ENCODE measurements at regions not wholly inside any gene's neighbourhood (a gene's known extent, or its start where the extent isn't known, plus 50 kb on each side); places are given as distances from the start of the nearest gene placed in this dataset.

- no peak for DNase-seq (ENCODE audit: low read depth in 2 of 3, low spot score in 2 of 3)
Observed at GRCh38 chr5:163619273-163619934, 114.0 kb downstream of the MAT2B start.

DNA sequence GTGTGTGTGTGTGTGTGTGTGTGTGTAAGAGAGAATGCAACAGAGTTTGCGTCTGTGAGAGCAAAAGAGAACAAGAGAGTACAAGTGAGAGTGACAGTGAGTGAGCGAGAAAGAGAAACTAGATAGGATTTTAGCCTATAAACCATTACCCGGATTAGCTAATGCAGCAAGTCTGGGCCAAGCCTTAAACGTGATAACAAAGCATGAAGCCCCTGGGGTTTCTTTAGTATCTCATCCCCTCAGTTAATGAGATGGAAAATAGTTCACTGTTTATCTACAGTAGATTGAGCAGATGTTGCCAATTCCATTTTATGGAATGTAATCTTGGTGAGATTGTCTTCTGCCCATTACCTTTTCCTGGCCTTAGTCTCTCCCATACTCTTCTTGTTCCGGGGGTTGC lies 114.5 kb downstream of the MAT2B start:
- no peak for DNase-seq (ENCODE audit: low read depth in 2 of 3, low spot score in 2 of 3)

GRCh38 chr5:163622799-163623198 lies 117.4 kb downstream of the MAT2B start:
- DNase-seq (ENCODE audit: low read depth in 2 of 3, low spot score in 2 of 3): no peak

DNA sequence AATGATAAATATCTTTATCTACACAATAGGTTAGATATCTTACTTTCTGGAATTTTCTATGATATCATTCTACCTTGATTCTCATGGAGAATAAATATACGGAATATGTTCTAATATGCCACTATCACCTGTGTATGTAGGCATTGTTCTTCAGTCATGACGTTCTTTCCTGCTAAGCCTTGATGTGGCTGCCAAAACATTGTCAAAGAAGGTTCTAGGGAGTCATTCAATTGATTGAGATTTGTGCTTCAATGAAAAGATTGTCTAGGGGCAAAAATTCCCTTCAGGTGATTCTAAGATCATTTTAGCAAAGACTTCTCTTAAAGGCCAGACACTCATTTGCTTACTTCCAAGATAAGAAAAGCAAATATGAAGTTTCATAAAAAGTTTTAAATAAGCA lies 118.1 kb downstream of the MAT2B start:
- no peak for DNase-seq (ENCODE audit: low read depth in 2 of 3, low spot score in 2 of 3)

- no peak for DNase-seq (ENCODE audit: low read depth in 2 of 3, low spot score in 2 of 3)
Observed at GRCh38 chr5:163623986-163624385, 118.6 kb downstream of the MAT2B start.

DNA sequence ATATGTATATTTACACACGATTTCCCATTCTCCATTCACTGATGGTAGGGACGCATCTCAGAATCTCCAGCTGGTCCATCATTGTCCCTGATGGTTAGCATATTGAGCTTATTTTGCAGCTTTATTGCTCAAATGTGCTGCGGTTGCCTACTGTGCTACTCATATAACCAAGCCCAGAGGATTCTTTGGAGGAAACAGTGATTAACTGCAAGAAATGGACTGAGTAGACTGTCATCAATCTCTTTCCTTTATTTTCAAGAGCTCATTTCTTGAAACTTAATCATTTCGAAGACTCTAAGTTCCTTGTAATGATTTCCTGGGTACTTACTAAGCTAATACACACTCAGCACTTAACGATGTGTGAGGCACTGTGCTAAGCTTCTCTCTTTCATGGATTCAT lies 119.0 kb downstream of the MAT2B start:
- DNase-seq (ENCODE audit: low read depth in 2 of 3, low spot score in 2 of 3): no peak

DNA sequence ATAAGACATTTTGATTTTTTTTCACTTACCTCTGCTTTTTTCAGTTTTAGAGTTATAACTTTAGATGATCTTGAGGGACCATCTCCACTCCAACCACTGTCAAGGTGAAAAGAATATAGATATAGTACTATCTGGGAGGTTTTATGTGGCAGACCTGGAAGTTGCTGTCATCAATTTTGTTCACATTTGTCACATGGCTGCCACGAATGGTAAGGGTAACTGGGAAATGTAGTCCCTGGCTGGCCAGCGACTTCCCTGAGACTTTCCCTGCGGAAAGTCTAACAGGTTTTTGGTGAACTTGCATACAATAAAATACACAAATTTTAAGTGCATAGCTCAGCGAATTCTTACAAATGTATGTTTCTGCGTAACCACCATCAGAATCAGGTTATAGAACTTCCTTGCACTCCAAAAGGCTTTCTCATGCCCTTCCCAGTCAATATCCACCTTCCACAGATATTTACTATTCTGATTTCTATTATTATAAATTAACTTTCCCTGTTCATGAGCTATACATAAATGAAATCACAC lies 121.5 kb downstream of the MAT2B start:
- DNase-seq (ENCODE audit: low read depth in 2 of 3, low spot score in 2 of 3): no peak

DNA sequence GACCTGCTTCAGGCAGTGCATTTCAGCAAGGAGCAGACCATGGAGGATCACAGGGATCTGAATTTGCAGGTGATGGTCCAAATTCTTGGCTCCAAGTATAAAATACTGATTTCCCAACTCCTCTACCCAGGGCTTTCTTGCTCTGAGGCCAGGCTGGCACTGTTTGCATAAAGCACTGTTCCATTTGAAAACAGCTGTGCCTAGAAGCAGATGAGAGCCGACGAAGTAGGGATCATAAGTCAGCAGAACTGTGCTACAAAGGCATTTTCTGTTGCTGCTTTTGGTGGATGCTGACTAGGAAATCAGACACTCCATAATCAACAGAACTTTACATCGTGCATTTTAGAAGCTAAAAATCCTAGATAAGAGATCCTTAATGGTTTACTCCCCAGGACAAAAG lies 126.4 kb downstream of the MAT2B start:
- DNase-seq (ENCODE audit: low read depth in 2 of 3, low spot score in 2 of 3): no peak

DNA sequence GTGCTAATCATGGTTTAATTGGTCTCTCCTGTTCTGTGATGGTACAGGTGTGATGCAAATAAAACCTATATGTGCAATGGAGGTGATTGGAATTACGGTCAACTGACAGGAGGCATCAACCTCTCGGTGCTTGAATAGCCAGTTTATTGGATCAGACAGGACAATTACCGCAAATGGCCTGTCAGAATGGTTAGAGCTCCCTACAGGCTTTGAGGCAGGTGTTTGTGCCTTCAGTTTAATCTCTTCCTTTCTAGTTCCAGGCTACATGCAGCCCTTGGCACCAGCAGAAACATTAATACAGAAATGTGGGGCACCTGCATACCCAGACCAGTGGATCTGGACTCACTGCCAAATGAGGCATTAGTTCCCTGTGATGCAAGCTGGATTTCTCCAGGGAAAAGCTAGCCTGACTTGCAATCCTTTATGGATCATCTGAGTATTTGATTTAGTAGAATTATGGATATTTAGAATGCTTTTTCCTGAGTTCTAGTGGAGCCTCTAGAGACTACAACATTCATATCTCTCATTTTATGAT lies 128.6 kb downstream of the MAT2B start:
- DNase-seq (ENCODE audit: low read depth in 2 of 3, low spot score in 2 of 3): no peak

DNA sequence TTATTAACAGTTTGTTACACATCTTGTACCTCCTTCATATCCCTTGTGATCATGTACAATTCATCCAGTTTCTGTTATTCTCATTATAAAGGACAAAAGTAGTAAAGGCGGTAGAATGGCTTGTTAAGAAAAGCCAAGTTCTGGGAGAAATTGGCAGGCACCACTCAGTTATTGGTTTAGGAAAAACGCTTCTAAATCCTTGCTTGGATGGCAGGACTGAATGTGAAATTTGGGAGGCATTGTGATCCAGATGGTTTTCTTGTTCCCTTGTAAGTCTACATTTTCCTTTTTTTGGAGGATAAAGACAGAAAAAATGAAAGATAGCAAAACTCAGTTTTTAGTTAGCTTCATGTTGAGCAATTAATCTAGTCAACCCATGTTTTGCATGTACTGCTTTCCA lies 130.2 kb downstream of the MAT2B start:
- DNase-seq (ENCODE audit: low read depth in 2 of 3, low spot score in 2 of 3): no peak

DNA sequence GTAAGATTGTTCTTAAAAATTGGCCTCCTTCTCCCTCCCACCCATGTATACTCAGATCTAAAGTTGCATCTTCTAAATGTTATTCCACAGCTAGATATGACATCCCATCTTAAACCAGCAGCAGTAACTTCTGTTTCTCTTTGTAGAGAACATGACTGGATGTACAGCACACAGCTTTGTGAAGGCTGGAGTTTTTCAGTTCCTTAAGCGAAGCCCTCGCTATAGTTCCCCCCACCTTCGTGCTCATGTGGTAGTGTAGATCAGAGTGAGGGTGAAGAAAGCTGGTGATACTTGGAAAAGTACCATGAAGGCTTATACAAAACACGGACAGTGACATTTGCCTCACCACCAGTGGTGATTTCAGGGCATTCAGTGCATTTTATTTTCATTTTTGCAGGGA lies 137.5 kb downstream of the MAT2B start:
- no peak for DNase-seq (ENCODE audit: low read depth in 2 of 3, low spot score in 2 of 3)

DNA sequence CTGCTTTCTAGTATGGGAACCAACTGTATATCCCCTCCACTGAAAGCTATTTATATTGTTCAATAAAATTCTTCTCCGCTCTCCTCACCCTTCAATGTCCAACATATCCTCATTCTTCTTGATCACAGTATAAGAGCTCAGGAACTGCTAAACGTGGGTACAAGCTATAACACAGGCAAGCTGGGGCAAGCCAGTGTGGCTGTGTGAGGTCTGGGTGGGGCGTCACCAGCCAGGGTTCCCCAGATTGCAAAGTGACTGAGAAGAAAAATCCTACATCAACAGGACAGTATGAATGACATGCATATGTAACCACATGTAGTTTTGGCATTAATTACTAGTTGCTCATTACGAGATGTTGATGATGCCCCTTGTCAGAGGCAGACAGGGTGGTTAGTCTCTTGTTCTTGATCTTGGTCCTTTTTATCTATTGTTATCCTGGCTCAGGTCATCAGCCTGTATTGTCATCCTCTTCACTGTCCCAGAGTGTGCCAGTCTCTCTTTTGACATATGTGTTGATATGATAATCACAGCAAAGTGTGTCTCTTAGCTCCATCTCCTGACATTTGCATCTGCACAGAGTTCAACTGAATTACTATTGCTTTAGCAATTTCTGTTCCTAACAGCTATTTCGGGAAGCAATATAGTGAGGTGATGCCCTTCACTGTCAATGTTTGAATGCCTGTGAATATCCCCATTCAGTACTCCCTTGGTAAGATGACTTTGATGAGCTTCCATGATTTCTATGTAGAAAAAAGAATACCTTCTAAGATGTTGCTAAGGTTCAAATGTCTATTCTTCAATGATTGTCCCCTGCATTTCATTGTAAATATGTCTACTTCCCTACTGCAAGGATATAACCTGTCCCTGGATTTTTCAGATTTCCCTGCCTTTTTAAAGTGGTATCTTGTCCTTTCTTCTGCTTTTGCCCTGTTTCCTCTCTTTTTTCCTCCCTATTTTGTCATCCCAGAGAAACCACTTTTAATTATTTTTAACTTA lies 140.3 kb downstream of the MAT2B start:
- DNase-seq (ENCODE audit: low read depth in 2 of 3, low spot score in 2 of 3): no peak

DNA sequence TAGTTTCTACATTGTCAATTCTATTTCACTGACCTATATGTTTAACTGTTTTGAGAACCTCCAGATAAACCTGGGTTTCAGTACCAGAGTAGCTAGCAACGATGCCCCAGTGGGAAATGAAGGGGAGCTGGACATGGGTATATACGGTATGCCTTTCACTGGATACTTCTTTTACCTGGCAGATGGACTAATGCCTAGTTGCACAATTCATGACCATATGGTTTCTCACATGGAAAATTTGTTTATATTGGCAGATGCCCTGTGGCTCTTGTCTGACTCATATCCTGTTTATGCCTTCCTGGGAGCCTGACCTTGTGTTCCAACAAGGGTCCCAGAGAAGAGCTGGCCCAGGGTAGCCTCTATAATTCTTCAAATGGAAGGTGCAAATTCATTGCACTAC lies 144.1 kb downstream of the MAT2B start:
- no peak for DNase-seq (ENCODE audit: low read depth in 2 of 3, low spot score in 2 of 3)

- no peak for DNase-seq (ENCODE audit: low read depth in 2 of 3, low spot score in 2 of 3)
Observed at GRCh38 chr5:163653526-163653925, 148.1 kb downstream of the MAT2B start.

DNA sequence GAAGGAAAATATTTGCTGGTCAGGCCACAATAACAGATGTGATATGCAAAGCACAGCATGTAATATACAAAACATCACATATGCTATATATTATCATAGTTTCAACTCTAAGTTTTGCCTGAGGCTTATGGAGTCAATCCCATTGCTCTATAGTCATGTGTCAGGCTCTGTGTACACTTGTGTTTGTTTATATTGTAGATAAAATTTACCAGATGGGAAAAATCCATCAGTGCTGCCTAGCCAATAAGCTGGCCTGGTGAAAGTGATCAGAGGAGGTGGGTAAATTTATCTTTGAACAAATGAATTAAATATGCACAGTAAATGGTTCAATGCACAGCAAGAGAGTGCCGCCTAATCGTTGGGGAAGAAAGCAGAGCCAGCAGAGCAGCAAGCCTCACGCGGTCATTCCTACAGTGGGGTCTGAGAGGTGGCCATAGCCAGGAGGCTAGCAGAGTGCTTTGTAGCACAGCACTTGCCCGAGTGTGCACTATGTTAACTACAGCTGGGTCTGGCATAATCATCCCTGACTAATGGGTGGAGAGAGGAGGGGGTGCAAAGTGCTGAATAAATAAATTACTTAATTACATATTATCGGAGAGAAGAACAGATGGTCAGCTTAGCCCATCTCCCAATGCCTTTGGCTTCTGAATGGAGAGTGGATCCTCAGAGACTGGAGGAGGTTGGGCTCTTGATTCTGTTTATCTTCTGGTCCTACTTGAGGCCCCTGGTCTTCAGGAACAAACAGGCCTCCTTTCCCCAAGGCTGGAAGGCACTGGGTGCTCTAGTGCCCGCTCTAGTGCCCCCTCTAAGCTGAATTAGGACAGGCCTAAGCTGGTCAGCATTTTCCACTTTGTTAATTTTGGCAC lies 153.5 kb downstream of the MAT2B start:
- DNase-seq (ENCODE audit: low read depth in 2 of 3, low spot score in 2 of 3): no peak

DNA sequence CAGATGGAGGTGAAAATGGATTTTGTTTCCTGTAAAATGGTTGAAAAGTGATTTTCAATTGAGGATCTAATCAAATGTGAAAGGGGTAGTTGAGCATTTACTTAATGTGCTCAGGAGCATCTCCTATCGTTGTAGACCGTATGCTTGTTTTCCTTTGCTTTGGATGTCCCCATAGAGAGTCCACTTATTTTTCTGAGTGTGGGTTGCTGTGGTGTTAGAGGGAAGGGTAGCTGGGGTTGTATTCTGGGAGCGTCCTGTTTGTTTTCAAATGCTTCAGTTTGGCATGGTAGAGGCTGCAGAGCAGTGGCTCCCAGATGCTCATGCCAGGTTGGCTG lies 154.1 kb downstream of the MAT2B start:
- no peak for DNase-seq (ENCODE audit: low read depth in 2 of 3, low spot score in 2 of 3)

DNA sequence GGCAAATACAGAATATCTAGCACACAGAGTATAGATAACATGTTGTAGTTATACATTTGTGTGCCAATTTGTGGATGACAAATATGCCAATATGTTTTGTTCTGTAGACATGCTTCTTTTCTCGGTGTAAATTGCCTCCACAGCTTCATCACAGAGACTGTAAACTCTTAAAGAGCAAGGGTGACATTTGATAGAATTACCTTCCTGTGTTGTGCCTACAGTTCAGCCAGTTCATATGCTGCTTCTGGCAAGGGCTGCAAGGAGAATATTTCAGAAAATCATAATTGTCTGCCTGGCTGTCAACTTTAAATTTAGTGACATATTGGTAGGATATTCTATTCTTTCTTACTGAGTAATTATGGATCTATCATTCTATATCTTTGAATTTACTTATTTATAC lies 155.1 kb downstream of the MAT2B start:
- DNase-seq (ENCODE audit: low read depth in 2 of 3, low spot score in 2 of 3): no peak

- no peak for DNase-seq (ENCODE audit: low read depth in 2 of 3, low spot score in 2 of 3)
Observed at GRCh38 chr5:163661360-163661759, 155.9 kb downstream of the MAT2B start.

DNA sequence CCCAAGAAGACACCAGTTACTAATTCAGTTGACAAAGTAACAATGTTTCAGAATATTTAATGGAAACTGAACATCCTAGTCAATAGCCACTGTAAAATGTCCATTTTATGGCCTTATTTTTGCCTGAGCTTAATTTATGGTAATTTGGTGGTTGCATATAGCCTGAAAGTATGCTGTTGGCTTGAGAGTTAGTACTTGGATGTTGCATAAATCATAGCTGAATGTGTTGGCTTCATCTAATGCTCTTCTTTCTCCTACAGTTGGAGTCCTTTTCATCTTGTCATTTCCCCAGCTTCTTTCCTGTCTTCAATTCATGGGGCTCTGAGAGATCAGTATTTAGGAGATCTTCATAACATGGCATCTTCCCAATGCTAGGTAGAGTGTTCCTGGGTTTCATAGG lies 164.6 kb downstream of the MAT2B start:
- no peak for DNase-seq (ENCODE audit: low read depth in 2 of 3, low spot score in 2 of 3)

DNA sequence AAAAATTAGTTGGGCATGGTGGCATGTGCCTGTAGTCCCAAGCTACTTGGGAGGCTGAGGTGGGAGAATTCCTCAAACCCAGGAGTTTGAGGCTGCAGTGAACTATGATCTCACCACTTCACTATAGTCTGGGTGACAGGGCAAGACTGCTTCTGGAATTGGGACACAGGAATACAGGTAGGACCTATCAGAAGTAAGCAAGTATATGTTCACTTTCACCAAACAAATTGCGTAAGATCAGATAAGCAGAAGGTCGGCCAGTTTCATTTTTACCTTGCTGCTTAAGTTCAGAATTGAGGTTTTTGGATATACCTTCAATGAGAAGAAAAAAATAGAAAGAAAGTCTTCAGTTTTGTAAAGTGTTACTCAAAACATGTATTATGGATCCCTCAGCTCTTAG lies 171.7 kb downstream of the MAT2B start:
- no peak for DNase-seq (ENCODE audit: low read depth in 2 of 3, low spot score in 2 of 3)

DNA sequence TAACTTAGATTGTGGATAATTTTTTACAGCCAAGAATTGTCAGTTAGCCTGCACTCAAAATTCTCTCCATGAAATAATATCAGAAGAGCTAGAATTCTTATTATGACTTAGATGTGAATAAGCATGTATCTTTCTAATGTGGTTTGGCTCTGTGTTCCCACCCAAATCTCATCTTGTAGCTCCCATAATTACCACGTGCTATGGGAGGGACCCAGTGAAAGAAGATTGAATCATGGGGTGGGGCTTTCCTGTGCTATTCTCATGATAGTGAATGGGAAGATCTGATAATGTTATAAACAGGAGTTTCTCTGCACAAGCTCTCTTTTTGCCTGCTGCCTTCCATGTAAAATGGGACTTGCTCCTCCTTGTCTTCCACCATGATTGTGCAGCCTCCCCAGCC lies 176.8 kb downstream of the MAT2B start:
- no peak for DNase-seq (ENCODE audit: low read depth in 2 of 3, low spot score in 2 of 3)

All from hematopoietic multipotent progenitor cell (in vitro differentiated cells).